HG03060 (cell line): ENCODE measurements at regions not wholly inside any gene's neighbourhood (a gene's known extent, or its start where the extent isn't known, plus 50 kb on each side); places are given as distances from the start of the nearest gene placed in this dataset.

Experiments used
- ATAC-seq: cut with Tn5 transposase; IDR thresholded peaks from one replicate; pipeline ENCODE4 v1.9.1; 2021; ENCODE audit warnings: low read depth, moderate number of reproducible peaks; ENCODE audit not compliant: unreplicated experiment

GRCh38 chr16:73255031-73255430 lies 207.1 kb upstream of the ZFHX3 start:
- no peak for ATAC-seq

GRCh38 chr16:73253922-73254480 lies 206.1 kb upstream of the ZFHX3 start:
- ATAC-seq = no peak

- ATAC-seq = no peak
Observed at GRCh38 chr16:73252446-73252845, 204.5 kb upstream of the ZFHX3 start.

GRCh38 chr16:73251608-73252007 lies 203.7 kb upstream of the ZFHX3 start:
- ATAC-seq = no peak

GRCh38 chr16:73248316-73248715 lies 200.4 kb upstream of the ZFHX3 start:
- ATAC-seq = no peak

GRCh38 chr16:73240920-73241319 lies 193.0 kb upstream of the ZFHX3 start:
- no peak for ATAC-seq

- ATAC-seq = no peak
Observed at GRCh38 chr16:73237601-73238000, 189.7 kb upstream of the ZFHX3 start.

- no peak for ATAC-seq
Observed at GRCh38 chr16:73234496-73234895, 186.6 kb upstream of the ZFHX3 start.

GRCh38 chr16:73233846-73234424 lies 186.0 kb upstream of the ZFHX3 start:
- no peak for ATAC-seq

- no peak for ATAC-seq
Observed at GRCh38 chr16:73233329-73233765, 185.4 kb upstream of the ZFHX3 start.

GRCh38 chr16:73232555-73233328 lies 184.8 kb upstream of the ZFHX3 start:
- no peak for ATAC-seq

GRCh38 chr16:73231944-73232554 lies 184.1 kb upstream of the ZFHX3 start:
- ATAC-seq = no peak

- no peak for ATAC-seq
Observed at GRCh38 chr16:73231379-73231778, 183.5 kb upstream of the ZFHX3 start.

GRCh38 chr16:73230651-73231050 lies 182.7 kb upstream of the ZFHX3 start:
- ATAC-seq = no peak

GRCh38 chr16:73228649-73229048 lies 180.7 kb upstream of the ZFHX3 start:
- no peak for ATAC-seq

GRCh38 chr16:73226675-73227074 lies 178.7 kb upstream of the ZFHX3 start:
- ATAC-seq = no peak

- ATAC-seq = no peak
Observed at GRCh38 chr16:73225983-73226382, 178.1 kb upstream of the ZFHX3 start.

- ATAC-seq = no peak
Observed at GRCh38 chr16:73220836-73221235, 172.9 kb upstream of the ZFHX3 start.

- no peak for ATAC-seq
Observed at GRCh38 chr16:73219176-73219575, 171.2 kb upstream of the ZFHX3 start.

GRCh38 chr16:73217654-73218053 lies 169.7 kb upstream of the ZFHX3 start:
- ATAC-seq = no peak

- no peak for ATAC-seq
Observed at GRCh38 chr16:73216932-73217331, 169.0 kb upstream of the ZFHX3 start.
